Karpas-422 (cell line): ENCODE measurements at regions not wholly inside any gene's neighbourhood (a gene's known extent, or its start where the extent isn't known, plus 50 kb on each side); places are given as distances from the start of the nearest gene placed in this dataset.
"Not testable (repeated sequence)": the region's sequence is repeated elsewhere in the genome, so short reads cannot be mapped to it uniquely, and the experiment has no call there.

Experiments
- DNase-seq: peaks from one replicate; pipeline ENCODE4 v3.0.0-alpha.2; 2015
- H2AFZ ChIP-seq: fragments of 200-600 bp; sonication (generic); 2 replicates; pipeline ENCODE4 v1.6.1; 2014; ENCODE audit warnings: antibody characterized with exemption, low read length, mixed read lengths
- H3K27ac ChIP-seq: fragments of 200-600 bp; sonication (generic); 2 replicates; pipeline ENCODE4 v1.5.1; 2014; ENCODE audit warnings: mild to moderate bottlenecking, low read length, moderate library complexity
- H3K27me3 ChIP-seq: fragments of 200-600 bp; sonication (generic); 2 replicates; pipeline ENCODE4 v1.6.1; 2014; ENCODE audit warnings: low read length, mixed read lengths
- H3K36me3 ChIP-seq: fragments of 200-600 bp; sonication (generic); 2 replicates; pipeline ENCODE4 v1.6.1; 2014; ENCODE audit warnings: low read length, mixed read lengths; ENCODE audit not compliant: insufficient read depth
- H3K4me1 ChIP-seq: fragments of 200-600 bp; sonication (generic); 2 replicates; pipeline ENCODE4 v1.6.1; 2014; ENCODE audit warnings: mild to moderate bottlenecking, low read length, mixed read lengths
- H3K4me2 ChIP-seq: fragments of 200-600 bp; sonication (generic); 2 replicates; pipeline ENCODE4 v1.6.1; 2014; ENCODE audit warnings: low read length, low read depth, mild to moderate bottlenecking; ENCODE audit not compliant: poor library complexity, severe bottlenecking
- H3K4me3 ChIP-seq: fragments of 200-600 bp; sonication (generic); 2 replicates; pipeline ENCODE4 v1.5.1; 2014; ENCODE audit warnings: mild to moderate bottlenecking, antibody characterized with exemption, low read length, mixed read lengths
- H3K79me2 ChIP-seq: fragments of 200-600 bp; sonication (generic); 2 replicates; pipeline ENCODE4 v1.6.1; 2014; ENCODE audit warnings: mild to moderate bottlenecking, low read length, mixed read lengths
- H3K9ac ChIP-seq: fragments of 200-600 bp; sonication (generic); 2 replicates; pipeline ENCODE4 v1.6.0; 2014; ENCODE audit warnings: low read length
- H3K9me2 ChIP-seq: fragments of 200-600 bp; sonication (generic), shearing (Covaris generic); replicated peaks from 2 replicates; pipeline ENCODE4 v1.6.0; 2014; ENCODE audit warnings: mild to moderate bottlenecking, low read length, moderate library complexity; ENCODE audit not compliant: insufficient read depth
- H3K9me3 ChIP-seq: fragments of 300-700, 200-600 bp; sonication (generic); 2 replicates; pipeline ENCODE4 v1.6.1; 2014; ENCODE audit warnings: low read length, mixed read lengths
- H4K20me1 ChIP-seq: fragments of 200-600 bp; sonication (generic); 2 replicates; pipeline ENCODE4 v1.6.1; 2014; ENCODE audit warnings: mild to moderate bottlenecking, antibody characterized with exemption, low read length, low read depth; ENCODE audit not compliant: insufficient read depth

DNA sequence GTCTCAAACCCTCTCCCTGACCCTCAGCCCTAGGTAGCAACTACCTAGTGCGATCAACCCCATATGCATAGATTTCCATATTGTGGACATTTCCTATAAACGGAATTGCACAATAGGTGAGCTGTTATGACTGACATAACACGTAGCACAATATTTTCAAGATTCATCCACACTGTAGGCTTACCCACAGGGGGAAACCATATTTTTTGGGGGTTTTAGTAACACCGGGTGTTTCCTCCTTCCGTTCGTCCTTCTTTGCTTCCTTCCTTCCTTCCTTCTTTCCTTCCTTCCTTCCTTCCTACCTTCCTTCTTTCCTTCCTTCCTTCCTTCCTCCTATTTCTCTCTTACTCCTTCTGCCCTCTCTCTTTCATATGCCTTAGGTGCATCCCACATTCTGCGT, 524.2 kb downstream of the CWH43 start:
- not testable (repeated sequence) for H3K27ac ChIP-seq, H3K9me2 ChIP-seq, H3K4me2 ChIP-seq, H3K4me1 ChIP-seq, H2AFZ ChIP-seq, H3K9ac ChIP-seq, H3K36me3 ChIP-seq, H3K27me3 ChIP-seq, H3K79me2 ChIP-seq, H3K4me3 ChIP-seq, H4K20me1 ChIP-seq, DNase-seq
- peaks cover 37% of the 10 kb centered on the region for H3K9me3 ChIP-seq

- peak; percentile 42 for DNase-seq
- not testable (repeated sequence) for H3K4me3 ChIP-seq, H3K27ac ChIP-seq, H3K4me2 ChIP-seq, H3K27me3 ChIP-seq, H3K4me1 ChIP-seq, H3K36me3 ChIP-seq, H3K9ac ChIP-seq, H2AFZ ChIP-seq, H3K79me2 ChIP-seq, H4K20me1 ChIP-seq, H3K9me2 ChIP-seq
- H3K9me3 ChIP-seq: peaks cover 38% of the 10 kb centered on the region
These were observed 525.3 kb downstream of the CWH43 start for GRCh38 chr4:49511353-49511752.

DNA sequence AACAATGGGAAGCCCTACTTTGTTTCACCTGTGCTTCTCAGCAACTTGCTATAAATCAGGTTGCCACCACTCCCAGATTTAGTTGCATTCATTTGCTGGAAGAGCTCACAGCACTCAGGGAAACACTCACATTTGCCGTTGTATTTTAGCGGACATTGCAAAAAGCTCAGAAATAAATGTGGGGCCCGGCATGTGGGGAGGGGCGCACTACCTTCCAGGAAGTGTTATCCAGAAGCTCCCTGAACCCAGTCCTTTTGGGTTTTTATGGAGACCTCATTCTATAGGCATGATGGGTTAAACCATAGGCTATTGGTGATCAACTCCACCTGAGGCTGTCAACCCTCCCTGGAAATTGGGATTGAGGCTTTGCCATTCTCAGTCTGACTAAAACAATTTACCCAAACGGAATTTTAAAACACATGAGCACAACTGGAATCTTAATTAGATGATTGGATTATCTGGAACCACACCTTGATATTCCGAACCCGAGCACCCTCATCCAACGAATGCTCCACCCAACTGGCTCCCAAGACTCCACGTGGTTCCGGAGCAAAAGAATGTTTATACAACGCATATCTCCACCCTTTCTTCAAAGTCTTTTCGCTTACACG, 525.9 kb downstream of the CWH43 start:
- not testable (repeated sequence) for H3K4me3 ChIP-seq, H3K36me3 ChIP-seq, DNase-seq

DNA sequence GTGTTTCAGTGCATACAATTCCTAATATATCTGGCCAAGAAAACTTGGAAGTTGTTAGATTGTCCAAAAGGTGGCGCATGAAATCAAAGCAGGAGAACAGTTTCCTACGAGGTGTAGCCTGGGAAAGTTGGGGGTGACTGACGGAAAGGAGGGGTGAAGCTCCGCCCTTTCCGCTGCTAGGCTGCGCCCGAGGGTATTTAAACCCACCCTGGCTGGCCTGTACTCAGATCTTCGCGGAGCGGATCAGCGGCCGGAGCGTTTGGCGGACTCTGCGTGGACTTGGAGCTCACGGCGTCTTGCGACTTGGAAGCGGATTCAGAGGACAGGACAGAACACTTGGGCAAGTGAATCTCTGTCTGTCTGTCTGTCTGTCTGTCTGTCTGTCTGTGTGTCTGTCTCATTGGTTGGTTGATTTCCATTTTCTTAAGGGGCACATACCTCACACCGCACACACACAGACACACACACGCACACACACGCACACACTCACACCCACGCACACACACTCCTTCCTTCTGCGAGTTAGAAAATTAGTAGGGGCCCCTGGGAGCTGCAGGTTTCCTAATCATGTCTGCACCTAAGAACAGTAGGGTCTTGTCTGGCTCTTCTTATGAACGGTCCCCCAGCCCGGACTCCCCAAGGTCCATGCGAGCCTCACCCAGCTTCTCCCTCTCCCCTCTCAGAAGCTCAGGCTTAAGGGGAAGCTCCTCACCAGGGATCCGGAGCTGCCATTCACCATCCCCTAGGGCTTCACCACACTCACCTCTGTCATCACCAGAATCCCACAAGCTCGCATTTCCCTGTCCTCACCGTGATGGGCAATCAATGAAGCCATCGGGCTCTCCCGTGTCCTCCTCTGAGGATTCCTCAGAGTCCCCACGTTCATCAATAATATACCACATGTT, 526.8 kb downstream of the CWH43 start:
- not testable (repeated sequence) for H3K27me3 ChIP-seq, H3K4me2 ChIP-seq, H3K79me2 ChIP-seq, H3K9me2 ChIP-seq, H4K20me1 ChIP-seq, DNase-seq, H2AFZ ChIP-seq, H3K4me1 ChIP-seq, H3K9ac ChIP-seq, H3K36me3 ChIP-seq, H3K27ac ChIP-seq, H3K4me3 ChIP-seq
- peaks cover 38% of the 10 kb centered on the region for H3K9me3 ChIP-seq

More for the DNA sequence above, 525.9 kb downstream of the CWH43 start:
- not testable (repeated sequence) for H2AFZ ChIP-seq, H3K9ac ChIP-seq, H3K4me1 ChIP-seq, H3K27me3 ChIP-seq, H3K79me2 ChIP-seq, H3K9me2 ChIP-seq, H3K4me2 ChIP-seq, H4K20me1 ChIP-seq, H3K27ac ChIP-seq
- peaks cover 38% of the 10 kb centered on the region for H3K9me3 ChIP-seq

DNA sequence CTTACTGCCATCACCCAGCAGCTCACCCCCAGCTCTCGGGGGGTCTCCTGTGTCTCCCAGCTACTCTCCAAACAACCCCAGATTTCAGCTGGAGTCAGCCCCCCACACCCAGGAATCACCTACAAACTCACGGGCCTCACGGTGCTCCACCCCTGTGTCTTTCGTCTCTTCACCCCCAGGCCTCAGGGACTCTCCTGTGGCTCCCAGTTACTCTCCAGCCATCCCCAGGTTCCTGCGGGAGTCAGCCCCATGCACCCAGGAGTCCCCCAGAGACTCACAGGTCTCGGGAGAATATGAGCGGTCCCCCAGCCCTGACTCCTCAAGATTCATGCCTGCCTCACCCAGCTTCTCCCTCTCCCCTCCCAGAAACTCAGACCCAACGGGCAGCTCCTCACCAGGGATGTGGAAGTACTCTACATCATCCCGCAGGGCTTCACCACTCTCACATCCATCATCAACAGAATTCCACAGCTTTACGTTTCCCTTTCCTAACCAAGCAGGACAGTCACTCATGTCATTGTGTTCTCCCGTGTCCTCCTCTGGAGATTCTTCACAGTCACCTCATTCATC, 527.6 kb downstream of the CWH43 start:
- not testable (repeated sequence) for H3K36me3 ChIP-seq, H4K20me1 ChIP-seq, H3K9me2 ChIP-seq, H3K79me2 ChIP-seq, H3K27ac ChIP-seq, H3K4me2 ChIP-seq, H3K4me1 ChIP-seq, H3K27me3 ChIP-seq, H2AFZ ChIP-seq, DNase-seq, H3K9ac ChIP-seq, H3K4me3 ChIP-seq
- peaks cover 38% of the 10 kb centered on the region for H3K9me3 ChIP-seq

DNA sequence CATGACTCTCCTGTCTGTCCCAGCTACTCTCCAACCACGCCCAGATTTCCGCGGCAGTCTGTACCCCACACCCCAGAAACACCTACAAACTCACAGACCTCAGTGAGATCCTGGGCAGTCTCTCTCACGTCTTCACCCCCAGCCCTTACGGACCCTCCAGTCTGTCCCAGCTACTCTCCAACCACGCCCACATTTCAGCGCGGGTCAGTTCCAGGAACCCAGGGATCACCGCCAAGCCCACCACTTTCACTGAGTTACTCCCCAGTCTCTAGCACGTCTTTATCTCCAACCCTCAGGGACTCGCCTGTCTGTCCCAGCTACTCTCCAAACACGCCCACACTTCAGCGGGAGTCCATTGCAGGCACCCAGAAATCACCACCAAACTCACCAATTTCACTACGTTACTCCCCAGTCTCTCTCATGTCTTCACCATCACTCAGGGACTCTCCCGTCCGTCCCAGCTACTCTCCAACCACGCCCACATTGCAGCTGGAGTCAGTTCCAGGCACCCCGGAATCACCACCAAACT, 528.2 kb downstream of the CWH43 start:
- H3K9ac ChIP-seq, H3K36me3 ChIP-seq, H3K27ac ChIP-seq, H3K4me1 ChIP-seq, H3K79me2 ChIP-seq, H4K20me1 ChIP-seq, DNase-seq, H3K4me3 ChIP-seq, H3K27me3 ChIP-seq, H3K9me2 ChIP-seq, H2AFZ ChIP-seq, H3K4me2 ChIP-seq: not testable (repeated sequence)
- H3K9me3 ChIP-seq: peaks cover 38% of the 10 kb centered on the region

DNA sequence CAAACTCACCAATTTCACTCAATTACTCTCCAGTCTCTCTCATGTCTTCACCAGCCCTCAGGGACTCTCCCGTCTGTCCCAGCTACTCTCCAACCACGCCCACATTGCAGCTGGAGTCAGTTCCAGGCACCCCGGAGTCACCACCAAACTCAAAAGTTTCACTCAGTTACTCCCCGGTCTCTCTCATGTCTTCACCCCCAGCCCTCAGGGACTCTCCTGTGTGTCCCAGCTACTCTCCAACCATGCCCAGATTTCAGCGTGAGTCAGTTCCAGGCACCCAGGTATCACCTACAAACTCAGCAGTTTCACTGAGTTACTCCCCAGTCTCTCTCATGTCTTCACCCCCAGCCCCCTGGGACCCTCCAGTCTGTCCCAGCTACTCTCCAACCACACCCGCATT, 528.8 kb downstream of the CWH43 start:
- H3K36me3 ChIP-seq, H3K79me2 ChIP-seq, H3K4me1 ChIP-seq, H3K9ac ChIP-seq, H3K4me3 ChIP-seq, H4K20me1 ChIP-seq, H3K9me2 ChIP-seq, H3K4me2 ChIP-seq, DNase-seq, H2AFZ ChIP-seq, H3K27ac ChIP-seq, H3K27me3 ChIP-seq: not testable (repeated sequence)
- peaks cover 38% of the 10 kb centered on the region for H3K9me3 ChIP-seq

DNA sequence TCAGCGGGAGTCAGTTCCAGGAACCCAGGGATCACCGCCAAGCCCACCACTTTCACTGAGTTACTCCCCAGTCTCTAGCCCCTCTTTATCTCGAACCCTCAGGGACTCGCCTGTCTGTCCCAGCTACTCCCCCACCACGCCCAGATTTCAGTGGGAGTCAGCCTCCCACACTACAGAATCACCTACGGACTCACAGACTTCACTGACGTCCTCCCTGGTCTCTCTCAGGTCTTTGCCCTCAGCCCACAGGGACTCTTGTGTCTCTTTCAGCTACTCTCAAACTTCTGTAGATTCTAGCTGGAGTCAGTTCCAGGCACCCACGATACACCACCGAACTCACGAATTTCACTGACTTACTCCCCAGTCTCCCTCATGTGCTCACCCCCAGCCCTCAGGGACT, 529.2 kb downstream of the CWH43 start:
- DNase-seq, H3K27ac ChIP-seq, H3K79me2 ChIP-seq, H3K9ac ChIP-seq, H3K27me3 ChIP-seq, H3K4me3 ChIP-seq, H3K36me3 ChIP-seq, H2AFZ ChIP-seq, H3K9me2 ChIP-seq, H4K20me1 ChIP-seq, H3K4me2 ChIP-seq, H3K4me1 ChIP-seq: not testable (repeated sequence)
- peaks cover 35% of the 10 kb centered on the region for H3K9me3 ChIP-seq
